Activated T-cell treated with anti-CD3 and anti-CD28 coated beads, Interleukin-2, amount 50 U/mL, for 4 hours (primary cell): ENCODE measurements at regions not wholly inside any gene's neighbourhood (a gene's known extent, or its start where the extent isn't known, plus 50 kb on each side); places are given as distances from the start of the nearest gene placed in this dataset.

Experiments used
- ATAC-seq, 2 donors: fragments of 200-7000 bp; cut with Tn5 transposase; one replicate each; pipeline ENCODE4 v1.10.0; 2021
- DNase-seq: peaks from one replicate; pipeline ENCODE4 v3.0.0-alpha.2; 2020
- H3K27me3 Mint-ChIP-seq: one replicate; pipeline ENCODE4 v1.8.0; 2021; ENCODE audit warnings: low read depth, mixed read lengths
- H3K36me3 Mint-ChIP-seq: one replicate; pipeline ENCODE4 v1.8.0; 2022; ENCODE audit warnings: mixed read lengths; ENCODE audit not compliant: insufficient read depth
- H3K4me1 Mint-ChIP-seq: one replicate; pipeline ENCODE4 v1.8.0; 2021; ENCODE audit warnings: low read depth, mixed read lengths
- H3K4me3 Mint-ChIP-seq: one replicate; pipeline ENCODE4 v1.8.0; 2021; ENCODE audit warnings: mild to moderate bottlenecking, moderate library complexity, mixed read lengths
- H3K9me3 Mint-ChIP-seq: one replicate; pipeline ENCODE4 v1.8.0; 2021; ENCODE audit warnings: mixed read lengths

- Mint-ChIP-seq H3K27me3 (no peaks in the 10 kb centered on the region), H3K4me3 (no peak overlapping the region), H3K36me3 (no peaks in the 10 kb centered on the region), H3K4me1 (no peaks in the 10 kb centered on the region), H3K9me3 (peaks cover 4% of the 10 kb centered on the region)
- no peak for DNase-seq
- no peak for ATAC-seq
Observed at GRCh38 chr7:94206295-94206694, 188.4 kb upstream of the COL1A2 start.

- no peaks in the 10 kb centered on the region for H3K36me3 Mint-ChIP-seq
- DNase-seq (no peak), ATAC-seq (no peak)
- H3K27me3 Mint-ChIP-seq = no peaks in the 10 kb centered on the region
- no peak overlapping the region for H3K4me3 Mint-ChIP-seq
- H3K9me3 Mint-ChIP-seq = peaks cover 4% of the 10 kb centered on the region
- H3K4me1 Mint-ChIP-seq = no peaks in the 10 kb centered on the region
Observed at GRCh38 chr7:94212160-94212559, 182.5 kb upstream of the COL1A2 start.

- peaks cover 4% of the 10 kb centered on the region for H3K9me3 Mint-ChIP-seq
- no peaks in the 10 kb centered on the region for H3K27me3 Mint-ChIP-seq
- DNase-seq (no peak), ATAC-seq (no peak)
- no peaks in the 10 kb centered on the region for H3K4me1 Mint-ChIP-seq
- no peak overlapping the region for H3K4me3 Mint-ChIP-seq
- H3K36me3 Mint-ChIP-seq = no peaks in the 10 kb centered on the region
Observed at GRCh38 chr7:94216944-94217461, 177.7 kb upstream of the COL1A2 start.

GRCh38 chr7:94217766-94218165 is 176.9 kb upstream of the COL1A2 start:
- ATAC-seq (no peak), DNase-seq (no peak)
- Mint-ChIP-seq H3K9me3 (peaks cover 4% of the 10 kb centered on the region), H3K27me3 (no peaks in the 10 kb centered on the region), H3K4me1 (no peaks in the 10 kb centered on the region), H3K4me3 (no peak overlapping the region), H3K36me3 (no peaks in the 10 kb centered on the region)

GRCh38 chr7:94222516-94222915 is 172.2 kb upstream of the COL1A2 start:
- Mint-ChIP-seq H3K4me3 (no peak overlapping the region), H3K4me1 (no peaks in the 10 kb centered on the region), H3K9me3 (peaks cover 4% of the 10 kb centered on the region), H3K27me3 (no peaks in the 10 kb centered on the region), H3K36me3 (no peaks in the 10 kb centered on the region)
- ATAC-seq (no peak), DNase-seq (no peak)

GRCh38 chr7:94223375-94224084 is 171.2 kb upstream of the COL1A2 start:
- DNase-seq (no peak), ATAC-seq (no peak)
- H3K27me3 Mint-ChIP-seq = no peaks in the 10 kb centered on the region
- no peaks in the 10 kb centered on the region for H3K36me3 Mint-ChIP-seq
- H3K4me1 Mint-ChIP-seq = no peaks in the 10 kb centered on the region
- no peak overlapping the region for H3K4me3 Mint-ChIP-seq
- peaks cover 4% of the 10 kb centered on the region for H3K9me3 Mint-ChIP-seq

GRCh38 chr7:94228223-94228622 is 166.5 kb upstream of the COL1A2 start:
- H3K9me3 Mint-ChIP-seq = no peaks in the 10 kb centered on the region
- H3K27me3 Mint-ChIP-seq = peaks cover 3% of the 10 kb centered on the region
- no peaks in the 10 kb centered on the region for H3K4me1 Mint-ChIP-seq
- DNase-seq (no peak), ATAC-seq (no peak)
- H3K36me3 Mint-ChIP-seq = no peaks in the 10 kb centered on the region
- no peak overlapping the region for H3K4me3 Mint-ChIP-seq

GRCh38 chr7:94228678-94229077 is 166.0 kb upstream of the COL1A2 start:
- no peaks in the 10 kb centered on the region for H3K9me3 Mint-ChIP-seq
- H3K36me3 Mint-ChIP-seq = no peaks in the 10 kb centered on the region

GRCh38 chr7:94231305-94231704 is 163.4 kb upstream of the COL1A2 start:
- Mint-ChIP-seq H3K4me1 (no peaks in the 10 kb centered on the region), H3K9me3 (no peaks in the 10 kb centered on the region), H3K36me3 (no peaks in the 10 kb centered on the region), H3K27me3 (peaks cover 3% of the 10 kb centered on the region), H3K4me3 (no peak overlapping the region)
- DNase-seq = no peak
- no peak for ATAC-seq

More at GRCh38 chr7:94228678-94229077, 166.0 kb upstream of the COL1A2 start:
- DNase-seq = no peak
- Mint-ChIP-seq H3K4me1 (no peaks in the 10 kb centered on the region), H3K27me3 (peaks cover 3% of the 10 kb centered on the region), H3K4me3 (no peak overlapping the region)
- ATAC-seq = no peak

GRCh38 chr7:94236960-94237359 is 157.7 kb upstream of the COL1A2 start:
- H3K4me3 Mint-ChIP-seq = no peak overlapping the region
- H3K4me1 Mint-ChIP-seq = no peaks in the 10 kb centered on the region
- H3K27me3 Mint-ChIP-seq = no peaks in the 10 kb centered on the region
- H3K36me3 Mint-ChIP-seq = no peaks in the 10 kb centered on the region
- DNase-seq (no peak), ATAC-seq (no peak)
- H3K9me3 Mint-ChIP-seq = no peaks in the 10 kb centered on the region

- DNase-seq = no peak
- Mint-ChIP-seq H3K36me3 (no peaks in the 10 kb centered on the region), H3K4me1 (no peaks in the 10 kb centered on the region), H3K4me3 (no peak overlapping the region), H3K27me3 (no peaks in the 10 kb centered on the region), H3K9me3 (no peaks in the 10 kb centered on the region)
- ATAC-seq = no peak
Observed at GRCh38 chr7:94237417-94237816, 157.3 kb upstream of the COL1A2 start.

GRCh38 chr7:94239661-94240234 is 154.9 kb upstream of the COL1A2 start:
- Mint-ChIP-seq H3K9me3 (no peaks in the 10 kb centered on the region), H3K4me3 (no peak overlapping the region), H3K4me1 (no peaks in the 10 kb centered on the region), H3K27me3 (no peaks in the 10 kb centered on the region), H3K36me3 (no peaks in the 10 kb centered on the region)
- no peak for DNase-seq
- ATAC-seq = no peak

GRCh38 chr7:94240902-94241301 is 153.8 kb upstream of the COL1A2 start:
- H3K27me3 Mint-ChIP-seq = no peaks in the 10 kb centered on the region
- H3K4me3 Mint-ChIP-seq = no peak overlapping the region
- H3K9me3 Mint-ChIP-seq = no peaks in the 10 kb centered on the region
- DNase-seq (no peak), ATAC-seq (no peak)
- no peaks in the 10 kb centered on the region for H3K4me1 Mint-ChIP-seq
- no peaks in the 10 kb centered on the region for H3K36me3 Mint-ChIP-seq

GRCh38 chr7:94241402-94241925 is 153.2 kb upstream of the COL1A2 start:
- H3K9me3 Mint-ChIP-seq = no peaks in the 10 kb centered on the region
- H3K4me1 Mint-ChIP-seq = no peaks in the 10 kb centered on the region
- no peak overlapping the region for H3K4me3 Mint-ChIP-seq
- DNase-seq = no peak
- no peak for ATAC-seq
- no peaks in the 10 kb centered on the region for H3K27me3 Mint-ChIP-seq
- no peaks in the 10 kb centered on the region for H3K36me3 Mint-ChIP-seq

- ATAC-seq (no peak), DNase-seq (no peak)
- no peaks in the 10 kb centered on the region for H3K36me3 Mint-ChIP-seq
- H3K4me1 Mint-ChIP-seq = no peaks in the 10 kb centered on the region
- no peaks in the 10 kb centered on the region for H3K9me3 Mint-ChIP-seq
- no peak overlapping the region for H3K4me3 Mint-ChIP-seq
- no peaks in the 10 kb centered on the region for H3K27me3 Mint-ChIP-seq
Observed at GRCh38 chr7:94243066-94243711, 151.5 kb upstream of the COL1A2 start.
